AG04450 (cell line): ENCODE measurements at regions not wholly inside any gene's neighbourhood (a gene's known extent, or its start where the extent isn't known, plus 50 kb on each side); places are given as distances from the start of the nearest gene placed in this dataset.

Experiments used
- CTCF ChIA-PET: fragments of 300-600, 350-600 bp; formaldehyde crosslinking; extraction: SDS; loops from one replicate; lab custom pipeline; 2022; ENCODE audit warnings: antibody characterized with exemption, inconsistent platforms; lab: Charles Lee
- POLR2A ChIA-PET: fragments of 350-600 bp; formaldehyde crosslinking; extraction: SDS; loops from one replicate; lab custom pipeline; 2021; ENCODE audit warnings: antibody characterized with exemption, inconsistent platforms; lab: Yijun Ruan, JAX
- DNase-seq: peaks from one replicate; pipeline ENCODE4 v3.0.0-alpha.2; 2011; ENCODE audit warnings: low read depth, low spot score
- H3K27ac ChIP-seq: one replicate; pipeline ENCODE4 v1.5.1; 2012; ENCODE audit warnings: low read depth, low read length, control low read depth
- H3K27me3 ChIP-seq: one replicate; pipeline ENCODE4 v1.6.0; 2012; ENCODE audit warnings: low read length; ENCODE audit not compliant: control insufficient read depth, insufficient read depth
- H3K4me3 ChIP-seq: 2 replicates; pipeline ENCODE4 v1.5.1; 2011; ENCODE audit warnings: mild to moderate bottlenecking, low read depth, low read length, control low read depth
- H3K9me3 ChIP-seq: 2 replicates; pipeline ENCODE4 v1.5.1; 2012; ENCODE audit warnings: low read length; ENCODE audit not compliant: control insufficient read depth, insufficient read depth
- CTCF ChIP-seq: IDR thresholded peaks from 2 replicates; pipeline ENCODE4 v1.5.1; 2011; ENCODE audit warnings: low read depth, low read length, control low read depth, inconsistent platforms

DNA sequence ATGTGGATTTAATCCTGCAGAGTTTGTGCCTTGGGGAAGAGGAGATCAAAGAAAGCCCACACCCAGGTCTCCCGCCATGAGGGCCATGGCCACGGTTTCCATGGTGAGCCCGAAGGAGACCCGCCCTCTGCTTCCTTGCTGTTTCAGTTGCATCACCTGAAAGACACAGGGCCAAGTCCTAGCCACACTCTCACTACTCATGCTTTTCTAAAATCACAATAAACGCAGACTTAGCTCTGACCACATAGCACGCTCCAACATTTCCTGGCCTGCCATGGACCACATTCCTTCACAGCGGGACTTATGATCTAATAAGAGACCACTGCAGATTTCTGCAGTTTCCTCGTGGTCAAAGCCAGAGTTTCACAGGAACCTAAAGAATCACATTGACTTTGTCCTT, 426.0 kb upstream of the NR3C2 start:
- ChIA-PET POLR2A (no interaction called here), CTCF (no interaction called here)
- H3K4me3 ChIP-seq, result no peak overlapping the region
- DNase-seq, result no peak
- no peak for TF ChIP-seq CTCF
- H3K27me3 ChIP-seq, result no peaks in the 10 kb centered on the region
- H3K27ac ChIP-seq, result no peak overlapping the region
- no peaks in the 10 kb centered on the region for H3K9me3 ChIP-seq

GRCh38 chr4:148866666-148867065, 424.5 kb upstream of the NR3C2 start:
- ChIA-PET CTCF (no interaction called here), POLR2A (no interaction called here)
- Histone ChIP-seq H3K4me3 (no peak overlapping the region), H3K27ac (no peak overlapping the region), H3K9me3 (no peaks in the 10 kb centered on the region), H3K27me3 (no peaks in the 10 kb centered on the region)
- no peak for TF ChIP-seq CTCF
- no peak for DNase-seq

DNA sequence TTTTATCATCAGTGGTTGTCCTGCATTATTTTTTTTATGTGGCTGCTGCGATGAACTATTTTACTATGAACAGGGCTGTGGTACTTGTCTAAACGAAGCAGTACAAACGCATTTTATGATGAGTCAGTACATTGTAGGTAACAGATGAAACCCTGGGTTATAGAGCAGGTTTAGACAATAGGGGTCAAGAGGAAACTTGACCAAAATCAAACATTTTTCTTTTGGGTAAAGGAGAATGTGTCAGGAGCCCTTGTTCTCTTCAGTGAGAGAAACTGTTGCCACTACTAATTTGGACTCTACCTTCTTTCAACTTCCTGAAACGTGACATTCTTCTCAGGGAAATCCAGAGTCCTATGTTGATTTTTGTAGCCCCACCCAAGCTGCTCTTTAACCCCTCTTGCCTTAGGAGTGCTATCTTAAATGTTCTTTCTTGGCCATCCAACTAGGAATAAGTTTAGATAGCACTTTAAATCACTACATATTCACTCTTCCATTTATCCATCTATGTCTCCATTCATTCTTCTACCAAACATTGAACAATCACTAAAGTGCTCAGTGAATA, 415.8 kb upstream of the NR3C2 start:
- ChIA-PET POLR2A (no interaction called here), CTCF (no interaction called here)
- Histone ChIP-seq H3K27me3 (no peaks in the 10 kb centered on the region), H3K9me3 (no peaks in the 10 kb centered on the region), H3K4me3 (no peak overlapping the region), H3K27ac (no peak overlapping the region)
- no peak for TF ChIP-seq CTCF
- no peak for DNase-seq

GRCh38 chr4:148857239-148857972, 415.2 kb upstream of the NR3C2 start:
- ChIA-PET POLR2A (no interaction called here), CTCF (no interaction called here)
- no peak overlapping the region for H3K4me3 ChIP-seq
- no peaks in the 10 kb centered on the region for H3K27me3 ChIP-seq
- no peak overlapping the region for H3K27ac ChIP-seq
- H3K9me3 ChIP-seq, result no peaks in the 10 kb centered on the region
- no peak for TF ChIP-seq CTCF
- no peak for DNase-seq

GRCh38 chr4:148854203-148854602, 412.0 kb upstream of the NR3C2 start:
- ChIA-PET CTCF (interaction anchor here (0.5 kb wide), 1 partner anchor 346 kb away, joined by 3 read pairs; no protein-coding TSS in a partner anchor), POLR2A (no interaction called here)
- DNase-seq, result no peak
- Histone ChIP-seq H3K27ac (no peak overlapping the region), H3K4me3 (no peak overlapping the region), H3K27me3 (no peaks in the 10 kb centered on the region), H3K9me3 (no peaks in the 10 kb centered on the region)
- TF ChIP-seq CTCF, result no peak
